IPS-NIHi7 (cell line): ENCODE measurements at regions not wholly inside any gene's neighbourhood (a gene's known extent, or its start where the extent isn't known, plus 50 kb on each side); places are given as distances from the start of the nearest gene placed in this dataset.

Source experiments
- DNase-seq: peaks from one replicate; pipeline ENCODE4 v3.0.0; 2012; ENCODE audit warnings: mixed read lengths; ENCODE audit errors: extremely low spot score

DNA sequence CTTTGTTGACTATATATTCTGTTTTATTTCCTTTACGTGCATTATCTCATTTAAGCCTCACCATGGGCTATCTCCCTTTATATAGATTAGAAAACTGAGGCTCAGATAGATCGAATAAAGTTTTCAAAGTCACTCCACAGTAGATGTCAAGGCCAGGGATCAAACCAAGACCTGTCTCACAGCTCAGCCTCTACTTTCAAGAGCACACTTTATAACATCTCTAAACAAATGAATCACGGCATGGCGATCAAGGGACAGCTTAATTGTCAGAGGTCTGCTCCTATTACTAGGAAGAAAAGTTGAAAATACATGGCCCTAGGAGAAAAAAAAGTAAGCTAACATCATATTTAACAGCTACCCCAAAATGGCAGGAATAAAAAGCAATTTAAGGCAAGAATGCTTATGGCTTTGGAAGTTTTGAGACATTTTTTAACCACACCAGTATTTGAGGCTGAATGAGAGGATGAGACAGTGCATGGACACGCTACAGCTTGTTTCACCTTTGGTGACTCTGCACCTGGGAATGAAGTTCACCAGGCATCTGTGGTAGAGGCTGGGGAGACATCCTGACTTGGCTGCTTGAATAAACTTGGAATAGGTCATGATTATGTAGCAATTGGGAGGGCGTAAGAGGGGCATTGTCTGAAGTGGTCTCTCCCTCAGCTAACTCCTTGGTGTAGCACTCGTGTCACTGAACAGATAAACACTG lies 486.8 kb upstream of the WWC1 start:
- DNase-seq = no peak

DNA sequence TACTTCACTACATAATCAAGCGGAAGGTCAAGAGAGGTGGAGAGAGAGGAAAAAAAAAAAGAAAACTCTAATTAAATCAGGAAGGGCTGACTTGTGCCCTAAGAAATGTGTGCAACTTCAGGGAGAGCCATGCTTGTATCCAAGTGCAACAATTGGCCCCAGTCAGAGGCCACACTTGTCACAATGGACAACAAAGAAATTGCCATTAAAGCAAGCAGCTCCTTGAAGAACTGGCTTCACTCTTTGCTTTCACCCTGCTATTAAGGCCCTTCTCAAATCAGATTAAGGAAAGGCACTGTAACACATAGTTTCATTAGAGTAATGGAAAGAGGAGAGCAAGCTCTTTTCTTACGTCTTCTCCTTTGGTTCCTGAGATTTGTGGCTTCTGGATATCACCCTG lies 480.9 kb upstream of the WWC1 start:
- DNase-seq = no peak

DNA sequence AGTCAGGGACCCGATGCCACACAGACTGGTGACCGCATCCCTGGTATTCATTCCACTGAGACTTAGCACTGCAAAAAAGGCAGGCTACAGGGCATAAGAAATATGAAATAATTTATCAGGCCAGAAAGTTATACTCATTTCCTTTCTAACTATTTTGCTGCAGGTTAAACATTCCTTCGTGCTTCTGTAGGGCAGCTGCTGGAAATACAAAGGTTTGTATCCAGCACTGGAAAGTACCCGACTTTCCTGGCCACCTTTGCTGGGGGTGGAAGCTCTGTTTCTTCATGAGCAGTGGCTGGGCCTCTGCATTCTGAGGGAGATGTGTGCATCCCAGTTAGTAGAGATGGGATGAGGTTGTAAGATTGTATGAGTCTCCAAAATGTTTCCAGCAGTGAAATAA lies 478.6 kb upstream of the WWC1 start:
- DNase-seq = no peak

DNA sequence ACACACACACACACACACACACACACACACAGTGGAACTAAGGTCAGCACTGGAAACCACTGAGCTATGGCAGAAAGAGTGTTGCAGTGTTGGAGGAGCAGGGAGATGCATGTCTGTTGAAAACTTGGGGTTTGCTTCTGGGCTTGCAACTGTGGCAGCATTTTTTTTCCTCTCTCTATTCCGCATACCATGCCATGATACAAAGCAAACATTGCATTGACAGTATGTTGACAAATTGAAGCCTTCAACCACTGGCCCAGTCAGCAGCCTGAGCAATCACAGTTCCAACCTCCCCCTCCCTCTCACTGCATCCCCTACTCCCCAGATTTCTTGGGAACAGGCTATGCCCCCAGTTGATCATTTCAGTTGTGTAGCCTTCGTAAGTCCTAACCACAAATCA lies 478.1 kb upstream of the WWC1 start:
- no peak for DNase-seq

DNA sequence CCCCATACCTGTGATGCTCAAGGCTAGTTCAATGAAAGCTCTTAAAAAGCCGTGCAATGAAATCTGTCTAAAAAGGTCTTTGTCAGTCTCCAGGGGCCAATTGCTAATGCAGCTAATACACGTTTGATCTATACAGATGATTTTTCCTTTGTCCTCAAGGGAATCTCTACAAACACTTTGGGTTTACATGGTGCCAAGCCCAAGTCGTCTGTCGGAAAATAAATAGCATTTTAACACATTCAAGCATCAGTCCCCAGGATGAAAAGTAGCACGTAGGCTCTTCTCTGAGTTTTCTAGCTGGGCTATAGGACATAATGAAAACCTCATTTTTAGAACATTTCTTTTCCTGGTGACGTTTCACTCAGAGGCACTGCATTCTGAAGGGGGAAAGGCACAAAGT lies 477.4 kb upstream of the WWC1 start:
- no peak for DNase-seq

DNA sequence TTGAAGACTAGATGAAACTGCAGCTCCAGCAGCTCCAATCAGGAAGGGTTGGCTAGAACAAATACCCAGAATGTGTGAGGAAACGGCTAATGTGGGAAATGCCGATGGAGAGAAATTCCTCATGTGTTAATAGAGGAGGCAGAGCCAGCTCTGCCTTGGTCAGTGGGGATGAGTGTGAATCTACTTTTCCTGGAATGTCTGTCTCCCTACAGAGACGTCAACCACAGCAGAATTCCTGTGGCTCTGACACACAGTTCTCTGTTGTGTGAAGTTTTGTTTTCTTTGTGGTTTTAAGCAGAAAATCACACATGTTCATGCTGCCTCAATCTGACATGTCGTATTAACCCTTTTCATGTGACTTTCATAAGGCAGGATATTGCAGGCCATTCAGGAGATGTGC lies 476.6 kb upstream of the WWC1 start:
- DNase-seq = peak; percentile 68

DNA sequence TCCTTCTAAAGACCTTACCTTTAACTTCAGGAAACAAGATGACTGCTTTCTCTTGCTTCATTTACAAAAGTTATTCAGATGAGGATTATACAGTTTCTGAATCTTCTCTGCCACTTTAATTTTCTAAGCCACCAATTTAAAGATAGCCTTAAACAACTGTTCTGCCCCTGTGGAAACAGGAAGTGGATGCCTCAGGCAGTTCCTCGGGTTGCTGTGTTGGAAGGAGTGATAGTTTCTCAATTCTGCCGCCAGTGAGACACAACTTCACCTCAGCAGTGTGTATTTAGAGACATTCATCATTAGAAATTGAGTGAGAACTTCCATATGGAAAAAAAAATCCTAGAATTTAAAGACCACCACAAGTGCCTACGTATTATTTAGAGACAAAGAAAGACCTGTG lies 475.1 kb upstream of the WWC1 start:
- no peak for DNase-seq

DNA sequence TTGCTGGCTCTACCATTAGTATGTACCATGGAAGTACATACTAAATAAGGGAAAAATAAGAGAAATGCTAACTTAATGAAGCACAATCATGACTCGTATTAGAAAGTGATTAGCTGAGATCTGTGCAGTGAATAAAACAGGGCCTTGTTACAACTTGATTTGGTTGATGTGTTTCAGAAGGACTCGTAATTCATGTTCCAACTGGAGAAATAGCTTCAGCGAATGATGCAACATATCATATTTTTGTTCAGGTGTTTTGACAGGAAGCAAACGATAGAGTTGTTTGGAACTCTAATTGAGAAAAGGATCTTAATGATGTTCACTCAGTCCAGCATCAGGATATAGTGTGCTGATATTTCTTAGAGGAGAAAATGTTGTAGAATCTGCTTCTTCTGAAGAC lies 474.6 kb upstream of the WWC1 start:
- no peak for DNase-seq

DNA sequence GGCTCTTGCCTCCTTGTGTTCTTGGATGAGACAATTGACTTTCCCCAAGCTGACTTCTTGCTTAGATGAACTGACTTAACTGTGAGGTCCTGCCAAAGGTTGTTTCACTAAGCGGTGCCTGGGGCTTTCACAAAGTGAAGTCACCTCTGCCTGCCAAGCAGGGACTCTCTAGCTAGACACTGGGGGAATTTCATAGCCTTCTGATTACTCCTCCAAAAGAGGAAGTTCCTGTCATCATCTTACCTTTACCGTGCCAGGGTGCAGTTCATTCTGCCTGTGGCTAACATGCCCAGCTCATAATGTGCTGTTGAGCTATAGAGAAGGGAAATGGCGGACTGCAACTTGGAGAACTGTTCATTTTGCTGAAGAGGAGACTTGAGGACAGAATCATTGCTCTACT lies 472.0 kb upstream of the WWC1 start:
- no peak for DNase-seq

DNA sequence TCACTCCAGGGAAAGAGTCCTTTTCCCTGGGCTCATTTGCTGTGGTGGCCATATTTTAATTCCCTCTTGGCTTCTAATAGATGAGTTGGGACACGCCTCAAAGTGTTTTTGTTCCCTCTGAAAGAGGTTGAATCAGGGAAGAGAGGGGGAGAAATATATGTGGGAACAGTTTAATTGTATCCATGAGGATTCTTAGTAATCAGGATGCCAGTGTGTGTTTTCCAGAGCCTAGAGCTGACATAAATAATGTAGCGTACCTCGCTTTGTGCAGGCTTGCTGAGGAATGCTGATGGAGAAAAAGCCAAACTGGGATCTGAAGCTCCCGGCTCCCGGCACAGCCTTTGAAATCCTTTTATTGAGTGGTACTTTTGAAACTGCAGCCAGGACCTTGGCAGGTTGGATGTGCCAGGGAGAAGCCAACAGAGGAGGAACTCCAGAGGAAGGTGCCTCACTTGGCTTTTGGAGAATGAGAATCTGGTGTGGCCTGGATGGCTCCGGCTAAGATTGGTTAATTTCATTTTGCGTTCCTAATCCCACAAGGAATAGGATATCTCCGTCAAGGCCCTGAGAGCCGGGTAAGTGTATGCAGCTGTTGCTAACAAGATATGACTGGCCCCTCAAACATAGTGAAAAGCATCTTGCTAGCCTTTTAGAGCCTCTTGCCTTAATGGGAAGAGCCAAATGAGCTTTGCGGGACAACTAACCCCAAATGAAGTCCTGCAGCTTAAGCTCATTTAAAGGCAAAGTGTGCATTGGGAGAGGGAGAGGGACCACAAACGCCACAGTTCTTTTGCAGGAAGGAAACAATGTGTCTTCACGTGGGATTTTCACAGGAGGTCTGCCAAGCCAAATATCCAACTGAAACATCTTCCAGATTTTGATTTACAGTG lies 471.1 kb upstream of the WWC1 start:
- no peak for DNase-seq

DNA sequence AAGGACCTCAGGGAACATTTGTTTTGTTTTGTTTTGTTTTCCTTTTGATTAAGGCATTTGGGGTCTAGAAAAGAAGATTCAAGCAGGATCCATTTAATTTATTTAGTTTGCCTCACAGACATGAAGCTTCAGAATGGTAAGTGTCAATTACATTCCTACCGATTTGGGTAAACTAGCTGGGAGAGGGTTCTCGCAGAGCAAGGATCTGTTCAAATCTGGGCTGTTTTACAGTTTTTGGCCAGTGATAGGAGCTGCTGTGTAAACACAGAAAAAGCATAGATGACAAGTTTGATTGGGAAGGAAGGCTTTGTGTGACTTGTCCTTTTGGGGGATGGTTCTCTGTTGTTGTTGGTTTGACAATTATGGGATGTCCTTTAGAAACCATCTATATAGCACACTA lies 470.3 kb upstream of the WWC1 start:
- no peak for DNase-seq

DNA sequence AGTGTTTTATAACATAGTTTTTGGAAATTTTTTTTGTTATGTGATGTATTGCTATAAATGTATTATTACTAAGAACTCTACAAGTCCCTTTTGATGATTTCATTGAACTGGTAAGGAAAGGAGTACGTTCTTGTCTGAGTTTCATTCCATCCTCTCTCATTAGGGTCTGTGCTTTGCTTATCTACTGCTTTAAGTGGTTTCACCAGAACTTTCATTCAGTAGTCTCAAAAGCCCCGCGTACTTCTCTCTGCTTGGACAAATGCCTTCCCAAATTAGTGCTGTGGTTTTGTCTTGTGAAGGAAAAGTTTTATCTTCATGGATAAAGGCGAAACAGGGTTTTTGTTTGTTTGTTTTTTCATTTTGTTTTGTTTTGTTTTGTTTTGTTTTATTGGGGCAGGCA lies 469.8 kb upstream of the WWC1 start:
- DNase-seq = no peak

DNA sequence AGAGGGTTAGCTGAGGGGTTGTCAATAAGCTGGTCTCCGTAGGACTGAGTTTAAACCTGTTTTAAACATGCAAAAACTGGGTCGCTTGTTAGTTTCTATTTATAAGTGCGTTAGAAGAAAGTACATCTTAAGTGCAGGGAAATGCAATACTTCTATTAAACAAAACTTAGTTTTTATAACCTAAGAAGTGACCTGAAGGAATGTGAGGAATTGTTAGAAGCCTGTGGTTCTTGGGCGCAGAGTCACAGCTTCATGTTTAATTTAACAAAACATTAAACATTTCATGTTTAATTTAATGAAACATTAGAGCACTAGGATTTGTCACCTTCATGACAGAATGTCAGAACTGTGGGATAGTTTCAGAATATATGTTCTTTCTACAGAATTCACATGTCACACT lies 469.2 kb upstream of the WWC1 start:
- no peak for DNase-seq

DNA sequence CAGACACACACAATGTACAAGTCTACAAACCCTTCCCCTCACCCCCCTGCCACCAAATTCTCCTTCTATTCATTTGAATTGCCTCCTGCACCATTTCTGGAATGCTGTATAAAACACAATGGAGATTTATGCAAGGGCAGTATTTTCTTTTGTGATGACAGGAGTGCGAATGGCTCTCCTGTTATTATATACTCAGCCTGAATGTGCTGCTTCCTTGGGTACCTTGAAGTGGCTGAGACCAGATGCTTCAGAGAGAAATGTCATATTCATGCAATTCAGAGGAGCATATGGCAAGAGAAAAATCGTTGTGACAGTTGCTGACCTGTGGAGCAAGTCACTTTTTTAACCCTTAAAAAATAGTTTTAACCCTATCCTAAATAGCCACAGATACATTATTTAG lies 468.0 kb upstream of the WWC1 start:
- no peak for DNase-seq

DNA sequence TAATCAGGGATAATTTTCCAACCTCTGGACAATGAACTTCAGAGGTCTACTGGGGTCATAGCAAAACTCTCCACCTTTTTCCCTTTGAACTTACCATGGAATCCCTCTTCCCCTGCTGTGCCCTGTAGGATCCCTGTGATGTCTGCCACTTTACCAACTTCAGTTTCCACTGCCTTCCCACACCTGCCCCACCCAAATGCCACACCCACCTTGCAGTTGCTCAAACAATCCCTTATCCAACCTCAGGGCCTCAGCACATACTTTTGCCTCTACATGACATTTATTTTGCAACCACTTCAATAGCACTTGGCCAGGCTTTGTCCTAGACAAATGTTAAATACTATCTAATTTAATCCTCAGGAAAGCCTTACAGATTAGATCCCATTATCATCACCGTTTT lies 463.7 kb upstream of the WWC1 start:
- DNase-seq = no peak

DNA sequence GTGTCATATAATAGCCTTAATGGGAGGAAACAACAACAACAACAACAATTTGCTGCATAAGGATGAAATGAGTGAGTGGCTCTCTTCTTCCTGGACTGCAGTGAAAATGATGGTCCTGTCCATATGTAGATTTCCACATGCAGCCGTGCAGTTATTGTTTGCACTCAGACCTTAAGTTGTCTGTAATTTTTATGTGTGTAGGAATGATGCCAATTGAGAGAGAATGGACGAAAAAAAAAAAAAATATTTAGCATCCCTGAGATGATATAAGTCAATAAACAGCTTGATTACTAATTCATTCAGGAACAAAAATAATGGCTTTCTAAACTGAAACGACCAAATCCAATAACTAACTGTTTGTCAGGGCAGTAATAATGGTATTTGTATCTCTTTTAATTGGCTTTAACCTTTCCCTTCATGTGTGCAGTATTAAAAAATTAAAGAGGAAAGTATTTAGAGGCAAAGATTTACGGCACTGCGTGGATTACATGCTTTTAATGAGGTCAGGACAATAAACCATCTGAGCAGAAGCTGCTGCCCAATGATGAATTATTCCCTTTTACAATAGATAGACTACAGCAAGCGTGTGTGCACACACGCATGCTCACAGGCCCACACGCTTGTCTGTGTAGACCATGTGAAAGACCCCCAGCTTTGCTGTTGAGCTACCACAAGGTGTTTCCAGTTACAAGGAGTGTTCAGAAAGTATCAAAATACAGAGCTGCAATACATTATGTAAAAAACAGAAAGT lies 459.5 kb upstream of the WWC1 start:
- no peak for DNase-seq

DNA sequence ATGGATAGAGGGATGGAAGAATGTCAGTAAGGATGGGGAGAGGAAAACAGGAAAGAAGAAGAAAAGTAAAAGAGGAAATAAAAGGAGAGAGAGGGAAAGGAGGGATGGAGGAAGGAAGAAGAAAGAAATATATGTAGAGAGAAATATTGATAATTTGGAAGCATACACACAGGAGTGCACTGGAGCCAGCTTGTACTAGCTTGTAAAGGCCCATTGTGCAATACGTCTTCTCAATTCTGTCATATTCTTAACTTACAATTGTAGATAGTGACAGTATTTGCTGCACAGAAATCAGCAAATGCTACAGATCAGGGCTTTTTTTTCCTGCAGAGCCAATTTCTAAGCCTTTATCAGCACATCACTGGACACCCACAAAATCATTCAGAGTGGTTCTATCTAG lies 458.8 kb upstream of the WWC1 start:
- no peak for DNase-seq

DNA sequence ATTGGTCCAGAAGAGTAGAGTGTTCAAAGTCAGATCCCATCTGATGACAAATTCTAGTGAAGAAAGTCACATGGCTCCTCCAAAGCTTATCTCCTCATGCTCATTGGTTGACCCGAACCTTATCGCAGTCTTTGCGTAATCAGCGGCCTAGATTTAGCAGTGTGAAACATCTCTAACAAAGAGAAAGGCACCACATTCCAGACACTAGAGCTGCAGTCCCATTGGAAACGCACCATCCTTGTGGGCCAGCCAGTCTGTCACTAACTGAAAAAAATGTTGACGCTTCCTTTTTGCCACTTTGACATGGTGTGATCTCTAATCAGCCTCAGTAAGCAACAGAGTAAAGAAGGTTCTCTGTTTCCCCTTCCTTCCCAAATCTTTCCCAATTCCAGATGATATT lies 458.0 kb upstream of the WWC1 start:
- peak; percentile 17 for DNase-seq

DNA sequence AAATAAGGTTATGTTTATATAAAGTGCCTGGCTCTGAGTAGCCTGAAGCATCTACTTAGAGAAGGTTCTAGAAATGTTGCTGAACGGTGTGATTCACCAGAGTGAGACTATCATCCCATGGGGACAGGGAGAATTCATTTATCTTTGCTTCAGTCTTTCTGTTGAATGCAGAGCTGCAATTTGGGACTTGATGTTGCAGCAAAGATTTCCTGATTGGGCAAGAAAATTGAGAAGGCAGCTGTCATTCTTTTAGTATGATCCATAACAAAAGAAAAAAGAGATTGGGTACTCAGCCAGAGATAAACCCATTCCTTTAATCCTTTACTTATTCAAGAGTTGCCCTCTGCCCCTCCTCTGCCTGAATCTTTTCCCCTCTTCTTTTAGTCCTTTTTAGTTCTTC lies 456.3 kb upstream of the WWC1 start:
- DNase-seq = no peak

DNA sequence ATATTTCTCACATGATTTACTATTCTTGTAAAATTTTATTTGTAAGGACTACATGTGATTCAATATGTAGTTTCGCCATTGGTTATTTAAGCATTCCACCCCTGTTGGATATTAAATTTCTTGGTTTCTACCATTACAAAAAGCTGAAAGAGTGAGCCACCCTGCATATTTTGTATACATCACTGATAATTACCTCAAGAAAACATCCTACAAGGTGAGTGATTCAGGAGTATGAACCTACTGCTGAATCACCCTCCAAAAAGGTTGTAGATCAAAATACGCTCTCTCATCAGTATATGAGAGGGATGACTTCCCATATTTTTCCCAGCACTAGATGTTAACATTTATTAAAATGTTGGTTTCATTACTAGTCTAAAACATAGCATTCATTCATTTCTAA lies 454.3 kb upstream of the WWC1 start:
- DNase-seq = no peak

DNA sequence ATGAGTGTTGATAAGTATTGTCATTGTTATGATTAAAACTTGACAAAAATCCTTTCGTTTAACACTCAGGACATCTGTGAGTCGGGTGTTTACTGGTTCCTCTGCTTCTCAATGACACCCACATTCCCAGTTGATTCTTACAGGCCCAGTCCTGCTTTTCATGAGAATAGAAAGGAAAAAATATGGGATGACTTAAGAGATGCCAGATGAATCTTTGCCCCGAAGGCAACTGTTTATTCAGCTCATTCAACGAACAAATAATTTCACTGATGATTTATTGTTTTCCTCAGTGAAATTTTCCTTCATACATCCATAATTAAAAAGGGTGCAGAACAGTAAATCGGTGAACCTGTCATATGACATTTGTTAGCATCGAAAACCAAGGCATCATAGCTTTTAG lies 452.4 kb upstream of the WWC1 start:
- DNase-seq = no peak

DNA sequence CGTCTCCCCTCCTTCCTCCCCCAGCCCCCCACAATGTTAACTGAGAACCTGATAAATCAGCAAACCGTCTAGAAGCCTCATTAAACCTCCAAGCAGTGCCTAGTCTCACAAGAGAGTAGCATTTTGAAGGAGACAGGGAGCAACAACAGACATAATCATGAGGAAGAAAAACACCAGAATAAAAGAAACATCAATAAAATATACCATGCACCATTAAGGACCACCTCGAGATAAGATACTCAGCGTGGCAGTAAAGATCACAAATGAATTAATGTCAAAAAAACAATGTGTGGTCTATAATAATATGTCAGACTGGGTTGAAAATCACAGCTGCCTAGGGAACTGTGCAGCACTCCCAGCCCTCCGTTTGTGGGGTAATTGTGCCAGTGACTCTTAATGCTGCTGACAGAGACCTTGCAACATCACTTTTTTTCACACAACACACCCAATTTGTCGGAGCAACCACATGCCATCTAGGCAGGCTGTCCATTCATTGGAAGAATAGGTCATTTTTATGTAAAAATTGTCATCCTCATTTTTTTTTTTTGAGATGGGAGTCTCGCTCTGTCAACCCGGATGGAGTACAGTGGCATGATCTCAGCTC lies 450.8 kb upstream of the WWC1 start:
- DNase-seq = no peak
